HG02938 (cell line): ENCODE measurements at regions not wholly inside any gene's neighbourhood (a gene's known extent, or its start where the extent isn't known, plus 50 kb on each side); places are given as distances from the start of the nearest gene placed in this dataset.

ENCODE experiments used
- ATAC-seq: cut with Tn5 transposase; IDR thresholded peaks from one replicate; pipeline ENCODE4 v1.9.1; 2021; ENCODE audit warnings: mild to moderate bottlenecking, moderate library complexity; ENCODE audit not compliant: unreplicated experiment

DNA sequence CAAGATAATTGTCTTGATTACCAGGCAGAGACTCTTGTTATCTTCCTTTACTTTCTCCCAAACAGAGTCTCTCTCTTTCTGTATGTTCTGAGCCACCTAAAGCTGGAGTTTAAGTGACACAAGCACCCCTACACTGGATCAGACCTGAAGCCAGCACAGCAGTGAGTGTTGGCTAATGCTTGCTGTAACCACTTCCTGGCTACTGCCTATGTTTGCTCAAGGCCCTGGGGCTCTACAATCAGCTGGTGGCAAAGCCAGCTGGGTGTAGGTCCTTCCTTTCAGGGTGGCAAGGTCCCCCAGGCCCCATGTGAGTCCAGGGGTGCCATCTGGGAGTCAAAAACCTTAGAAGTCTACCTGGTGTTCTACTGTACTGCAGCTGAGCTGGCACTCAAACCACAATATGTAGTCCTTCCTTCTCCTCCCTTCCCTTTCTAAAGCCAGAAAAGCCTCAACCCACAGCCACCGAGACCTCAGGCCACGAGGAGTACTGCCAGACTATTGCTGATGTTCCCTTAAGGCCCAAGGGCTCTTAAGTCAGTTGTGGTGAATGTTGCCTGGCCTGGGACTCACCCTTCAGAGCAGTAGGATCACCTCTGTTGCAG, 416.3 kb downstream of the ADRA2A start:
- no peak for ATAC-seq

DNA sequence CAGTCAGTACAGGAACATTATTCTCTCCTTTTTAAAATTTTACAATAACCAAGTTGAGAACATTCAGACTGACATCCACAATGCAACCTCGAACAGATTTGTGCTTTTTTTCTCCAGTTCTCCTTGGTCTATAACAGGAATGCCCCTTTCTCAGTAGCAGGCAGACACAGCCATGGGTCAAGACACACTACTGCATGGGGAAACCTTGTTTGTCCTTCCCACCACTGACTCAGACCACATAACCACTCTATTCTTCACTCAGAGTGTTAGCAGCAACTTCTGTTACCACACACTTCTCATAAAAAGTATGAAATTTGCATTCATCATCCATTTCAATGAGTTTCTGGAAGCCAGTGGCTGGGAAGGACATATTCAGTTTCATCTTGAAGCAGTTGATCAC, 421.7 kb downstream of the ADRA2A start:
- ATAC-seq = no peak

DNA sequence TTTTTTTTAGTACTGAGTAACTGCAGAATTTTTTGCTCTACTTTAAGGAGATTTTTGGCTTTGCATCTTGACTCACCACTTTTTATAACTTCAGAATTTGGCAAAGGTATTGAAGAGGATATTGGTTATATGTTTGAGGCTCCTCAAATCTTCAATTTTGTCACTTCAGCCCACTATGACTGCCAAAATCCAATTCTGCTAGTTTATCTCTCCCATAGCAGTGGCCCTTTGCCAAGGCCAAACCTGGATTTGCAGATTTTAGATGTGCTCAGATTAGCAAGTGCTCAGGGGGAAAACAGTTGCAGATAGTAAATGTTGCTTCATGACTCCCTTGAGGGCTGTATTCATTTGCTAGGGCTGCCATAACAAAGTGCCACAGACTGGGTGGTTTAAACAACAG, 427.5 kb downstream of the ADRA2A start:
- no peak for ATAC-seq

DNA sequence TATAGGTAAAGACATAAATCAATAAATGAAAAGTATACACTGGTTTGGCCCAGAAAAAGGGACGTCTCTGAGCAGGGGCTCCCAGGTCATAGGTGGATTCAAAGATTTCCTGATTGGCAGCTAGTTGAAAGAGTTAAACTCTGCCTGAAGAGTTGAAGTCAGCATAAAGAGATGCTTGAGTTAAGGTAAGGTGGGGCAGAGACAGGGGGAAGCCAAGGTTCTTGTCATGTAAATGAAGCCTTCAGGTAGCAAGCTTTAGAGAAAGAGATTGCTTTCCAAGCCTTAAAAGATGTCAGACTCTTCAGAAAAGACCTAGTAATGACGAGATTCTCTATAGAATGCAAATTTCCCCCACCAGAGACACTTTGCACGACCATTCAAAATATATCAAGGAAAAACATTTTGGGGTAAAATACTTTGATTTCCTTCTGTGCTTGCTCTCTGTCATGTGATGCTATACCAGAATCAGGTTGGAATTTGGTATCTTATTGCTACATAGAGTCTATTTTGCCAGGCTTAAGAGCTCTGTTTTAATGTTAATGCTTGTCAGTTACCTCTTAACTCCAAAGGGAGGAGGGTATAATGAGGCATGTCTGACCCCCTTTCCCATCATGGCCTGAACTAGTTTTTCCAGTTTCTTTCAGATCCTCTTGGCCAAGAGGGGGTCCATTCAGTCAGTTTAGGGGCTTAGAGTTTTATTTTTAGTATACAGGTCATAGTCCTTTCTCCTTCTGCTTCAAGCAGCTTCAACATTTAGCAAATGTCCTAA, 429.6 kb downstream of the ADRA2A start:
- ATAC-seq = no peak

GRCh38 chr10:111511751-111512150, 434.9 kb downstream of the ADRA2A start:
- ATAC-seq = no peak

DNA sequence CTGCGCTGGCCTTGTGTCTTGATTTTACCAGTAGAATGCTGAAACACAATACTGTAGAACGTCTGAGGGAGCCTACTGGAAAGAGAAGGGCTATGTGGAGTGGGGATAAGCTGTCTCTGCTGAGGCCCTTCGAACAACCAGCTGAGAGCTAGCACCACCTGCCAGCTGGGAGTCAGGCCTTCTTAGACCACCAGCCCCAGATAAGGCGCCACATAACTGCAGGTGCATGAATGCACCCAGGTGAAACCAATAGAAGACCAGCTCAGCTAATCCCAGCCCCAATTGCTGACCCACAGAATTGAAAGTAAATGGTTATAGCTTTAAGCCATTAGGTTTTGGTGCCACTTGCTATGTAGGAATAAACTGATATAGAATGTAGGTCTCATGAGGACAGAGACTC, 438.4 kb downstream of the ADRA2A start:
- ATAC-seq = no peak

- no peak for ATAC-seq
Observed at GRCh38 chr10:111515706-111516105, 438.9 kb downstream of the ADRA2A start.

DNA sequence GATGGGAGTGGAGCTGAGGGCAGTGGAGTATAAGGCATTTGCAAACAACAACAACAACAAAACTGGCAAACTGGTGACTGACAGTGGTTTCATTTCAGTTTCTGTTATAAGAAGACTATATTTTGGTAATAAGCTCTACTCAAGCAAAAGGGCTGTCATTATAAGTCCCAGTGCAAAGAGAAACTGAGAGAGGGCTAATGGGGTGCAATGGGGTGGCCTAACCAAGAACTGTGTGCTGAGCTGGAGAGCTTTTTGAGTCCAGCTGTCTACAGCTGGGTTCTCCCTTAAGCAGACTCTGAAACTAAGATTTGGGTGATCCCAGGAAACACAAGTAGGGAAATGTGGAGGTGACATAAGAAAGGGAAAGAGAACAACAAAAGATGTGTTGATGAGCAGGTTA, 439.3 kb downstream of the ADRA2A start:
- ATAC-seq = no peak

DNA sequence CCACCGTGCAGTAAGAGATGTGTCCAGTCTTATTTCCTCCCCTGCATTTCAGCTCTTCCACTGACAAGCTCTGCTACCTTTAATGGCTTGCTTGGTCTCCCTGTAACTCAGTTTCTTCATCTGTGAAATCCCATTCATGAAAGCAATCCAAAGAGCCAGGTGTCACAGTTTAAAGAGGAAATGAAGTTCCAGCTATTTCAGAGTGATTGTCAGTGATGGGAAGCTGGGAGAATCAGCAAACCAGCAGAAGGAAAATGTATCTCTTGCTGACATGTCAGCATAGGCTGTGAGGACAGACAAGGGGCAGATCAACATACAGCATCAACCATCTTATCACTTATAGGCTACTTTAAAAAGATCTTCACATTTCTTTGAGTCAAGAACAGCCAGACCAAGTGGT, 445.3 kb downstream of the ADRA2A start:
- ATAC-seq = no peak

GRCh38 chr10:111522551-111522950, 445.7 kb downstream of the ADRA2A start:
- ATAC-seq = no peak

DNA sequence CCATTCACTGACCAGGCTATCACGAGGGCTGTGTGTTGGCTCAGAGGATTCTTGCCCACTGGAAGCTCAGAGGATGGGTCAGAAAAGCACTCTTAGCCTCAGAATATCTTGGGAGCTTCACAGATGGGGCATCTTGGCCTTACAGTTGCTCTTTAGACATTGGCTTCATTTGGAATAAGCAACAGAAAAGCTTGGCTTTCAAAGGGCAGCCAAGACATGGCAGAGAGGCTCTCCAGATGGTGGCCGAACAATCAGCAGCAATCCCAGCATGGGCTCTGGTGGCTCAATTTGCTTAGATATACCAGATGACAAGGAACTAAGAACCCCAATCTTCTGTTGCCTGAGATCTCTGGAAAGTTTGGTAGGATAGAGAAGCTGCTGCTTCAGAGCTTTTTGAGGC, 446.2 kb downstream of the ADRA2A start:
- ATAC-seq = no peak

DNA sequence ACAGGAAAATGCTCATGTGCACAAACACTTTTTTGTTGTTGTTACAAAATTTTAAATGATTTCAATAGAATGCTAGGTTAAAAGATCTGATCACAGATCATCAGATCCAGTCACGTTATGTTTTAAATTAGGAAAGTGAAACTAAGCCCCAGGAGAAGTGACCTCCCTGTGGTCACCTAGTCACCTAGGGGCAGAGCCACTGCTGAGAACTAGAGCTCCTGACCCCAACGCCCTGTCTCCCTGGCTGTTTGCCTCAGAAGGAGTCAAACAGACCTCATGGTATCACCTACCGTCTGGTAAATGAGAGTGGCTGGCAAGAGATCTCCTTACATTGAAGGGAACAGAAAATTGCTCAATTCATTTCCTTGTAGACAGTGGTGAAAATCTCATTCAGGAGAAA, 447.3 kb downstream of the ADRA2A start:
- no peak for ATAC-seq

- ATAC-seq = no peak
Observed at GRCh38 chr10:111525696-111526095, 448.9 kb downstream of the ADRA2A start.

DNA sequence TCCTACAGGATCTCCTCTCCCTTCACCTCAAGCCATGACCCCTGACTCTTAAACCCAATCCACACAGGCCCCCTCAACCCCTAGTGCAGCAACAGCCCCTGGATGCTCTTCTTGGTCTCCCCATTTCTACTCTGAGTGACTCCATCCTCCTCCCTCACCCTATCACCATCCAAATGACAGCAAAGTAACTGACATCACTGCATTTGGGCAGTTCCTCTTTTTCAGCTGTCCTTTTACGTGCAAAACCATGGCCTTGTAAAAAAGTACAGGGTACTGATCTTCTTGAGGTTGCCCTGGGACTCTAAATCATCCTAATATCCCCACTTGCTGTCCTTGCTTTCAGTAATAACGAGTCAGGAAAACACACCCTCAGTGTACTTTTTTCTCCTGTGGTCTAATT, 454.9 kb downstream of the ADRA2A start:
- ATAC-seq = no peak

- no peak for ATAC-seq
Observed at GRCh38 chr10:111532139-111532538, 455.3 kb downstream of the ADRA2A start.

GRCh38 chr10:111539246-111539645, 462.4 kb downstream of the ADRA2A start:
- no peak for ATAC-seq

DNA sequence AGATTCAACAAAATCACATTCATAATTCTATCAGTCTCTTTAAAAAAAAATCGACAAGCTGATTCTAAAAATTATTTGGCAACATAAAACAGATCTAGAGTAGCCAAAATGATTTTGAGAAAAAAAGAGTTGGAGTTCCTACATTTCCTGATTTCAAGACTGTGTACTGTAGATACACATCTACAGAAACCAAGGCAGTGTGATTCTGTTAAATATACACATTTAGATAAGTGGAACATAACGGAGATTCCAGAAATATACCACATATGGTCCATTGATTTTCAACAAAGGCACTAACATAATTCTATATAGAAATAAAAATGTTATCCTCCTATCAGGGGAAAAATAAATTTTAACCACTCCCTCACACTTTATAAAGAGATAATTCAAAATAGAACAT, 467.0 kb downstream of the ADRA2A start:
- no peak for ATAC-seq

GRCh38 chr10:111545861-111546605, 469.2 kb downstream of the ADRA2A start:
- ATAC-seq = no peak

DNA sequence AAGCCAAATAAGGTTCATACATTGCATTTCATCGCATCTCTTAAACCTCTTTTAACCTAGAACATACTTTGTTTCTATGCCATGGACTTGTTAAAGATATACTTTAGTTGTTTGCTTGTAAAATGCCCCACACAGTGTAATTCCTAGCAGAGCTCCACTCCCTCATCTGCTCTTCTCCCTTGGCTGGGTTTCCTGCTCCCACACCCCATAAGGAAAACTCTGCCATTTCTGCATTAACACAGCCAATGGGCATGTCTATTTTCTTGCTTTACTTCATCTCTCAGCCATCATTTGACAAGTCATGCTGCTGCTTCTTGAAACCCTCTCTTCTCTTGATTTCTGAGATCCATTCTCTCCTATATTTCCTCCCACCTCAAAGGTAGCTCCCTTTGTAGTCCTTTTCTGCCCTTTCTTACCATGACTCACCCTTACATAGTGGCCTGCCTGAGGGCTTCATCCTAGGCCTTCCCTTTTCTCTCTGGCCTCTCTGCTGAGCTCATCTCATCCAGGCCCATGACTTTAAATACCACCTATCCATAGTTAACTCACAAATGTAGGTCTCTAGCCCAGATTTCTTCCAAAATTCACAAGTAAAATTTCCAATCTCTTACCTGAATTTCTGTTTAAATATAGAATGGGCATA, 471.4 kb downstream of the ADRA2A start:
- ATAC-seq = no peak

- ATAC-seq = no peak
Observed at GRCh38 chr10:111551001-111551400, 474.2 kb downstream of the ADRA2A start.

DNA sequence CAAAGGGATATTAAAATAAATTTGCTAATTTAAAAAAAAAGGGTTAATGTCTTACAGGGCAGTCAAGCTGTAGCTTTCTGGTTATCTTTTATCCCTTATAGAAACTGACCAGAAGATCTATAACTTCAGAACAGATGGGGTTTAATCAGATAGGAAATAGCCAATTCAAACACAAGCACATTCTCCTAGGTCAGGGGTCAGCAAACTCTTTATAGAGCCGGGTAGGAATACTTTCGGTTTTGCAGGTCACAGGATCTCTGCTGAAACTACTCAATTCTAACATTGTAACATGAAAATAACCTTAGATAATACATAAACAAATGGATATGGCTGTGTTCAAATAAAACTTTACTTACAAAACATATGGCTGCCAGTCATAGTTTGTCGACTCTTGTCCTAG, 479.8 kb downstream of the ADRA2A start:
- no peak for ATAC-seq

- no peak for ATAC-seq
Observed at GRCh38 chr10:111558211-111558610, 481.4 kb downstream of the ADRA2A start.
